ENCODE measurements at regions not wholly inside any gene's neighbourhood (a gene's known extent, or its start where the extent isn't known, plus 50 kb on each side); places are given as distances from the start of the nearest gene placed in this dataset.

GRCh38 chr10:10338339-10338738, 679.3 kb upstream of the CELF2 start:
- DNase-seq (ENCODE audit: low read depth): no peak
- H3K4me3 ChIP-seq (ENCODE audit: low read length): no peak overlapping the region
- no peak for TF ChIP-seq CTCF (conservative IDR thresholded peaks at IDR 0.05; ENCODE audit: low read length)

GRCh38 chr10:10346390-10347150, 671.1 kb upstream of the CELF2 start:
- no peak for DNase-seq (ENCODE audit: low read depth)
- TF ChIP-seq CTCF (conservative IDR thresholded peaks at IDR 0.05; ENCODE audit: low read length): no peak

GRCh38 chr10:10350050-10350449, 667.6 kb upstream of the CELF2 start:
- no peak for DNase-seq (ENCODE audit: low read depth)
- TF ChIP-seq CTCF (conservative IDR thresholded peaks at IDR 0.05; ENCODE audit: low read length): no peak
- H3K4me3 ChIP-seq (ENCODE audit: low read length): no peak overlapping the region

More at GRCh38 chr10:10346390-10347150, 671.1 kb upstream of the CELF2 start:
- no peak overlapping the region for H3K4me3 ChIP-seq (ENCODE audit: low read length)

GRCh38 chr10:10351451-10351850, 666.2 kb upstream of the CELF2 start:
- TF ChIP-seq CTCF (conservative IDR thresholded peaks at IDR 0.05; ENCODE audit: low read length): no peak
- H3K4me3 ChIP-seq (ENCODE audit: low read length): no peak overlapping the region
- no peak for DNase-seq (ENCODE audit: low read depth)

GRCh38 chr10:10353326-10353868, 664.3 kb upstream of the CELF2 start:
- DNase-seq (ENCODE audit: low read depth): no peak
- TF ChIP-seq CTCF (conservative IDR thresholded peaks at IDR 0.05; ENCODE audit: low read length): no peak
- H3K4me3 ChIP-seq (ENCODE audit: low read length): no peak overlapping the region

- DNase-seq (ENCODE audit: low read depth): no peak
- TF ChIP-seq CTCF (conservative IDR thresholded peaks at IDR 0.05; ENCODE audit: low read length): no peak
- no peak overlapping the region for H3K4me3 ChIP-seq (ENCODE audit: low read length)
Observed at GRCh38 chr10:10359263-10359662, 658.4 kb upstream of the CELF2 start.

GRCh38 chr10:10361301-10361885, 656.3 kb upstream of the CELF2 start:
- no peak for DNase-seq (ENCODE audit: low read depth)
- H3K4me3 ChIP-seq (ENCODE audit: low read length): no peak overlapping the region
- TF ChIP-seq CTCF (conservative IDR thresholded peaks at IDR 0.05; ENCODE audit: low read length): no peak

Data from AG10803 (cell line).